ENCODE measurements at regions not wholly inside any gene's neighbourhood (a gene's known extent, or its start where the extent isn't known, plus 50 kb on each side); places are given as distances from the start of the nearest gene placed in this dataset.

DNA sequence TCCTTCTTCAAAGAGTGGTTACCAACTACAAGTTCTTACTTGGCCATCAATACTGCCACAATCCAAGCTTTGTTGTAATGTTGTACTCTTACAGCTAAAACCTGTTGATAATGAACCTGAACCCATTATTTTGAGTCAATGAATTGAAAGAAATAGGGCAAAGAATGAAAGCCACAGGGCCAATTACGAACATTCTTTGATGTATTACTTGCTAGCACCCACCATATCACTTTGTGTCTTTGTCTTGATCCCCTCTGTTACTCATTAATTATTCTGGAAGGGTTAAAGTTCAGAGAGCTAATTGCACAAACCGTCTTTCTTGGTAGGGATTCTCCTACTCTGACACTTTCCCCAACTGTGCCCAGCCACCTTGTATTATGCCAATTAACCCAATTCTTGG is 53.2 kb upstream of the TFEC start:
- Histone ChIP-seq H3K27ac (ENCODE audit: insufficient read depth in 1 of 2, low read depth in 1 of 2, low read length in 2 of 2, poor library complexity in 1 of 2, severe bottlenecking in 2 of 2) (no peak overlapping the region), H3K27me3 (replicated peaks in 2 of 5; ENCODE audit: control insufficient read depth in 4 of 5, insufficient read depth in 5 of 5, low read length in 4 of 5) (no peaks in the 10 kb centered on the region), H3K4me1 (ENCODE audit: control extremely low read depth in 1 of 4, control insufficient read depth in 4 of 4, insufficient read depth in 4 of 4, low read length in 3 of 4) (no peaks in the 10 kb centered on the region), H3K4me3 (ENCODE audit: control insufficient read depth in 1 of 7, extremely low read depth in 1 of 7, insufficient read depth in 4 of 7, low read depth in 2 of 7, low read length in 6 of 7) (no peak overlapping the region), H3K9me3 (ENCODE audit: control extremely low read depth in 1 of 5, control insufficient read depth in 4 of 5, insufficient read depth in 2 of 5, low read depth in 1 of 5, low read length in 4 of 5) (peaks cover 0 to 4% (median 3%) of the 10 kb centered on the region in 5 experiments), H3K36me3 (ENCODE audit: control insufficient read depth in 4 of 4, insufficient read depth in 4 of 4, low read length in 3 of 4) (no peaks in the 10 kb centered on the region)
- POLR2A ChIA-PET = no interaction called here
- WGBS (ENCODE audit: insufficient coverage) = 100% methylated on average over 1 of the region's 2 CpGs
- DNase-seq = no peak
- CTCF ChIA-PET = interaction anchor here (1.0 kb wide), 1 partner anchor 1035 kb away, joined by 3 read pairs; no protein-coding TSS in a partner anchor

DNA sequence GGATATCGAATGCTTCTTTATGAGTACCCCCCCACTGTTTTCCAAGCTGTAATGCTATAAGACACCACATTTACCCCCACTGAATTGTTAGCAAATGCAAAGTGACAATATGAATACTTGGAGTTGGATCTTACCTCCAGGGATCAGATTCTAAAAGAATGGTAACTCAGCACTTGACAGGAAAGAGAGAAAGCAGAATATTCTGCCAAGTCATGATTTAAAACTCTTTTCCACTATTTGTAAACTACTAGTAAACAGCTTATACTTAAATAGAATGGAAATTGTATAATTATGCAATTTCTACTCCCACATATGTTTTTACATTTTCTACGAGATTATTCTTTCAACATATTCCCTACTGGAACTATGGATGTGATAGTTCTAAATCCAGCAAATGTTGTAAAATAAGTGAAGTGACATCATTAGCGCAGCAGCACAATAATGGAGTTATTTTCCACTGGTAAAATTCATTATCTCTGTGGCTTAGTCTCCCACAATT is 56.0 kb upstream of the TFEC start:
- ChIA-PET CTCF (no interaction called here), POLR2A (no interaction called here)
- H3K4me3 ChIP-seq (ENCODE audit: control insufficient read depth in 1 of 7, extremely low read depth in 1 of 7, insufficient read depth in 4 of 7, low read depth in 2 of 7, low read length in 6 of 7) = no peak overlapping the region
- no peak for DNase-seq
- H3K36me3 ChIP-seq (ENCODE audit: control insufficient read depth in 4 of 4, insufficient read depth in 4 of 4, low read length in 3 of 4) = no peaks in the 10 kb centered on the region
- H3K4me1 ChIP-seq (ENCODE audit: control extremely low read depth in 1 of 4, control insufficient read depth in 4 of 4, insufficient read depth in 4 of 4, low read length in 3 of 4) = no peaks in the 10 kb centered on the region
- no peaks in the 10 kb centered on the region for H3K27me3 ChIP-seq (replicated peaks in 2 of 5; ENCODE audit: control insufficient read depth in 4 of 5, insufficient read depth in 5 of 5, low read length in 4 of 5)
- no peak overlapping the region for H3K27ac ChIP-seq (ENCODE audit: insufficient read depth in 1 of 2, low read depth in 1 of 2, low read length in 2 of 2, poor library complexity in 1 of 2, severe bottlenecking in 2 of 2)
- WGBS (ENCODE audit: insufficient coverage) = no CpG with 5 or more reads among the region's 3 CpGs
- H3K9me3 ChIP-seq (ENCODE audit: control extremely low read depth in 1 of 5, control insufficient read depth in 4 of 5, insufficient read depth in 2 of 5, low read depth in 1 of 5, low read length in 4 of 5) = no peaks in the 10 kb centered on the region

DNA sequence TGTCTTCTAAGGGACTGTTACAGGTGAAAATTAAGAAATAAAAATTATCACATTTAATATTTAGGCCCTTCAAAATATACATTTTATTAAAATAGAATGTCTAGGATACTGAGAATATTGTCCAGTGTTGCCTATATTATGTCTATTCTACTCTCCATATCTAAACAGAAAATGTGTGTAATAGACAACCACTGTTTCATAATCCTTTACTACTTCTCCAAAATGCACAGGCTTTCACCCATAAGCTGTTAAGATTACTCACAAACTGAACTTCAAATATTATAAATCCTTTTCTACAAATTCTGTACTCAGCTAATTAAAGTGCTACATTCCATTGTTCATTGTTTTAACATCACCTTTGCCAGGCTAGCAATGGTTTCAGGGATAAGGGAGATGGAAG is 56.7 kb upstream of the TFEC start:
- ChIA-PET POLR2A (no interaction called here), CTCF (no interaction called here)
- H3K4me1 ChIP-seq (ENCODE audit: control extremely low read depth in 1 of 4, control insufficient read depth in 4 of 4, insufficient read depth in 4 of 4, low read length in 3 of 4) = no peaks in the 10 kb centered on the region
- no peak overlapping the region for H3K4me3 ChIP-seq (ENCODE audit: control insufficient read depth in 1 of 7, extremely low read depth in 1 of 7, insufficient read depth in 4 of 7, low read depth in 2 of 7, low read length in 6 of 7)
- no peaks in the 10 kb centered on the region for H3K27me3 ChIP-seq (replicated peaks in 2 of 5; ENCODE audit: control insufficient read depth in 4 of 5, insufficient read depth in 5 of 5, low read length in 4 of 5)
- H3K9me3 ChIP-seq (ENCODE audit: control extremely low read depth in 1 of 5, control insufficient read depth in 4 of 5, insufficient read depth in 2 of 5, low read depth in 1 of 5, low read length in 4 of 5) = no peaks in the 10 kb centered on the region
- no peak overlapping the region for H3K27ac ChIP-seq (ENCODE audit: insufficient read depth in 1 of 2, low read depth in 1 of 2, low read length in 2 of 2, poor library complexity in 1 of 2, severe bottlenecking in 2 of 2)
- H3K36me3 ChIP-seq (ENCODE audit: control insufficient read depth in 4 of 4, insufficient read depth in 4 of 4, low read length in 3 of 4) = no peaks in the 10 kb centered on the region
- DNase-seq = peak in 2 of 3 donors; percentile 10 to 19

DNA sequence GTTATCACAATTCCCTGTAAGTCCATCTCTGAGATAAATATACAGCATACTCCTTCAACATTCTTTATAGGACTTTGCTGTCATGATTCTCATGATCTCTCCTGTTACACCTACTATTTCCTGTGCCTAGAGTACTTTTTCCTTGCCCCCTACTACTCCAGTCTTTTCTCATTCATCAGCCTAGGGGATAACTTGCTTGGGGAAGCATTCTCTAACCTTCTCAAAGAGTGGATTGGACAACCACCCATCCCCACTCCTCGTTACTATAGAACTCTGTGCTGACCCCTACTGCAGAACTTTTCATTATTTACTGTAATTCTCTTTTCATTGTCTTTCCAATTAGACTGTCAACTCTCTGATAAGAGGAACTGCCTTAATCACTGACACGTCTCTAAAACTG is 57.4 kb upstream of the TFEC start:
- no peaks in the 10 kb centered on the region for H3K9me3 ChIP-seq (ENCODE audit: control extremely low read depth in 1 of 5, control insufficient read depth in 4 of 5, insufficient read depth in 2 of 5, low read depth in 1 of 5, low read length in 4 of 5)
- no peak for DNase-seq
- no peaks in the 10 kb centered on the region for H3K36me3 ChIP-seq (ENCODE audit: control insufficient read depth in 4 of 4, insufficient read depth in 4 of 4, low read length in 3 of 4)
- POLR2A ChIA-PET = no interaction called here
- H3K4me1 ChIP-seq (ENCODE audit: control extremely low read depth in 1 of 4, control insufficient read depth in 4 of 4, insufficient read depth in 4 of 4, low read length in 3 of 4) = no peaks in the 10 kb centered on the region
- no peaks in the 10 kb centered on the region for H3K27me3 ChIP-seq (replicated peaks in 2 of 5; ENCODE audit: control insufficient read depth in 4 of 5, insufficient read depth in 5 of 5, low read length in 4 of 5)
- H3K4me3 ChIP-seq (ENCODE audit: control insufficient read depth in 1 of 7, extremely low read depth in 1 of 7, insufficient read depth in 4 of 7, low read depth in 2 of 7, low read length in 6 of 7) = no peak overlapping the region
- no peak overlapping the region for H3K27ac ChIP-seq (ENCODE audit: insufficient read depth in 1 of 2, low read depth in 1 of 2, low read length in 2 of 2, poor library complexity in 1 of 2, severe bottlenecking in 2 of 2)
- CTCF ChIA-PET = no interaction called here
- 93% methylated on average over 2 of the region's 2 CpGs for WGBS (ENCODE audit: insufficient coverage)

DNA sequence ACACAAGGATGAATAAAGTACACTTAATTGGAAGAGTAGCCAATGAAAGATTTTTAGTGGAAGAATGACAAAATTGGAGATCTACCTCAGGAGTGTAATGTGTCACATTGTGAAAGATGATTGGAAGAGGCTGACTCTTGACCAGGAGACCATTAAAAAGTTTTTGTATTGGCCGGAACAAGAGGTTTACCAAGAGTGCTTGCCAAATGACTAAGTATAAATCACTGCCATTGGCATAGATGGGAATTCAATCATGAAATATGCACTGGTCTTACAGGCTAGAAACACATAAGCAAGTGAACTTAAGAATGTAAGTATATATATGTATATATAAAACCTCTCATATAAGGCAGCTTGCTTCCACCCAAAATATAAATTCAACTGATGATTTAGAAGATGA is 58.7 kb upstream of the TFEC start:
- POLR2A ChIA-PET = no interaction called here

DNA sequence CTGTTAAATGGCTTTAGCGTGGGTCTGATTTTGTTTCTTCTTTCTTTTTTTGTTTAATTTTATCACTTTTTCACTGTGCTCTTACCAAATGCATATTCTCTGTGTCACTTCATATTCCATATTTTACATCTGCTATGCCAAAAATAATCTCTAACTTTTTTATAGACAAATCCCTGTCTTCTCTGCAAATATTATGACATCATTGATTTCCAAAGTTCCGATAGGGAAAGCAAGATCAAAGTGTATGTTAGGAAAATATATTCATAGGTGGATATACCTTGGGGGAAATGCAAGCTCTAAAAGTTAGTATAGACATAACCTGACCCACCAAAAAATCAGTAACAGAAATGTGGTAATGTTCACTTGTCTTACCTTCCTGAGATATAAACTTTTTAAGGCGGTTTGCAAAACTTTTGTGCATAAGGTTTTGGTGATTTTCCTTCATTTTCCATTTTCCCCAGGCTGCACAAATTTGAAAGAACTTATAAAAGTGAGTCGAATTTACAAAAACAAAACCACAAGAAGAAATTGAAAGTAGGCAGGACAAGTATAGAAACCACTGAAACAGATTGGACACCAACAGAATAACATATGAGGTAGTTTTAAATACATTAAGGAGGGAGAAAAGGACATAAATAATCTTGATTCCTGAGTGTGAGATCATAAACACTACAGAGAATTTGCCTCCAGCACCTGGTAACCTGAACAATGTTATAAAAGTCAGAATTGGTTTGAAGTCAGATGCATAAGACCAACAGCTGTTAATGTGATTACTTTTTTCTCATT is 63.1 kb upstream of the TFEC start:
- Histone ChIP-seq H3K27ac (ENCODE audit: insufficient read depth in 1 of 2, low read depth in 1 of 2, low read length in 2 of 2, poor library complexity in 1 of 2, severe bottlenecking in 2 of 2) (no peak overlapping the region), H3K36me3 (ENCODE audit: control insufficient read depth in 4 of 4, insufficient read depth in 4 of 4, low read length in 3 of 4) (no peaks in the 10 kb centered on the region), H3K4me1 (ENCODE audit: control extremely low read depth in 1 of 4, control insufficient read depth in 4 of 4, insufficient read depth in 4 of 4, low read length in 3 of 4) (no peaks in the 10 kb centered on the region), H3K4me3 (ENCODE audit: control insufficient read depth in 1 of 7, extremely low read depth in 1 of 7, insufficient read depth in 4 of 7, low read depth in 2 of 7, low read length in 6 of 7) (no peak overlapping the region), H3K27me3 (replicated peaks in 2 of 5; ENCODE audit: control insufficient read depth in 4 of 5, insufficient read depth in 5 of 5, low read length in 4 of 5) (no peaks in the 10 kb centered on the region), H3K9me3 (ENCODE audit: control extremely low read depth in 1 of 5, control insufficient read depth in 4 of 5, insufficient read depth in 2 of 5, low read depth in 1 of 5, low read length in 4 of 5) (no peaks in the 10 kb centered on the region)
- ChIA-PET POLR2A (no interaction called here), CTCF (no interaction called here)
- whole genome bisulfite sequencing (ENCODE audit: insufficient coverage) = 80% methylated on average over 1 of the region's 4 CpGs
- DNase-seq = no peak

More for the DNA sequence above, 58.7 kb upstream of the TFEC start:
- no peaks in the 10 kb centered on the region for H3K9me3 ChIP-seq (ENCODE audit: control extremely low read depth in 1 of 5, control insufficient read depth in 4 of 5, insufficient read depth in 2 of 5, low read depth in 1 of 5, low read length in 4 of 5)
- no peak overlapping the region for H3K4me3 ChIP-seq (ENCODE audit: control insufficient read depth in 1 of 7, extremely low read depth in 1 of 7, insufficient read depth in 4 of 7, low read depth in 2 of 7, low read length in 6 of 7)
- no peak overlapping the region for H3K27ac ChIP-seq (ENCODE audit: insufficient read depth in 1 of 2, low read depth in 1 of 2, low read length in 2 of 2, poor library complexity in 1 of 2, severe bottlenecking in 2 of 2)
- 100% methylated on average over 1 of the region's 1 CpG for WGBS (ENCODE audit: insufficient coverage)
- H3K27me3 ChIP-seq (replicated peaks in 2 of 5; ENCODE audit: control insufficient read depth in 4 of 5, insufficient read depth in 5 of 5, low read length in 4 of 5) = no peaks in the 10 kb centered on the region
- DNase-seq = no peak
- no peaks in the 10 kb centered on the region for H3K36me3 ChIP-seq (ENCODE audit: control insufficient read depth in 4 of 4, insufficient read depth in 4 of 4, low read length in 3 of 4)
- no peaks in the 10 kb centered on the region for H3K4me1 ChIP-seq (ENCODE audit: control extremely low read depth in 1 of 4, control insufficient read depth in 4 of 4, insufficient read depth in 4 of 4, low read length in 3 of 4)
- CTCF ChIA-PET = no interaction called here

DNA sequence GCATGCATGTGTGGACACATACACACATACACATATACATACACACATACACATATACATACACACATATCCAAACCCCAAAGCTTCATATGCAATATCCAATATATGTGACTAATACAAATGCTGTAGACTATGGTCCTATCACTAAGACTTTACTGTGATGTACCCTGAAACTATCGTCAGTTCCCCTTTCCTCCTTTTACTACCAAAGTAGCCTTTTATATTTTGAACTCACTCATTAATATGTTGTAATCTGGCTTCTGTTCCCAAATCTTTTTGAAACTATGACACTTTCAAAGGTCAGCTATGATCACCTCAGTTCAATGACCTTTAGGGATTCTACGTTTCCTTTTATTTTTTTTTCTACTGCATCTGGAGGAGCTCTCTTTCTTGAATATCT is 64.8 kb upstream of the TFEC start:
- ChIA-PET CTCF (no interaction called here), POLR2A (interaction anchor here (0.6 kb wide), 1 partner anchor 144 kb away, joined by 3 read pairs; no protein-coding TSS in a partner anchor)
- no peaks in the 10 kb centered on the region for H3K36me3 ChIP-seq (ENCODE audit: control insufficient read depth in 4 of 4, insufficient read depth in 4 of 4, low read length in 3 of 4)
- no peaks in the 10 kb centered on the region for H3K27me3 ChIP-seq (replicated peaks in 2 of 5; ENCODE audit: control insufficient read depth in 4 of 5, insufficient read depth in 5 of 5, low read length in 4 of 5)
- WGBS (ENCODE audit: insufficient coverage) = 100% methylated on average over 1 of the region's 2 CpGs
- H3K4me3 ChIP-seq (ENCODE audit: control insufficient read depth in 1 of 7, extremely low read depth in 1 of 7, insufficient read depth in 4 of 7, low read depth in 2 of 7, low read length in 6 of 7) = no peak overlapping the region
- no peak for DNase-seq
- no peak overlapping the region for H3K27ac ChIP-seq (ENCODE audit: insufficient read depth in 1 of 2, low read depth in 1 of 2, low read length in 2 of 2, poor library complexity in 1 of 2, severe bottlenecking in 2 of 2)
- no peaks in the 10 kb centered on the region for H3K9me3 ChIP-seq (ENCODE audit: control extremely low read depth in 1 of 5, control insufficient read depth in 4 of 5, insufficient read depth in 2 of 5, low read depth in 1 of 5, low read length in 4 of 5)
- H3K4me1 ChIP-seq (ENCODE audit: control extremely low read depth in 1 of 4, control insufficient read depth in 4 of 4, insufficient read depth in 4 of 4, low read length in 3 of 4) = no peaks in the 10 kb centered on the region

Data from common myeloid progenitor, CD34-positive (primary cell).